B cell (primary cell): ENCODE measurements at regions not wholly inside any gene's neighbourhood (a gene's known extent, or its start where the extent isn't known, plus 50 kb on each side); places are given as distances from the start of the nearest gene placed in this dataset.

Experiments used
- CTCF ChIP-seq: fragments of 200-600 bp; IDR thresholded peaks from one replicate; pipeline ENCODE4 v1.8.0; 2022; ENCODE audit warnings: antibody characterized with exemption, mild to moderate bottlenecking
- EZH2 ChIP-seq: IDR thresholded peaks from 2 replicates; pipeline ENCODE4 v1.6.1; 2012; ENCODE audit warnings: borderline replicate concordance, low read depth, mild to moderate bottlenecking, moderate library complexity, low read length; ENCODE audit not compliant: insufficient read depth, poor library complexity, severe bottlenecking

GRCh38 chr2:41334159-41334558 is 713.7 kb upstream of the PKDCC start:
- TF ChIP-seq CTCF (no peak), EZH2 (no peak)
